SU-DHL-6 (cell line): ENCODE measurements at regions not wholly inside any gene's neighbourhood (a gene's known extent, or its start where the extent isn't known, plus 50 kb on each side); places are given as distances from the start of the nearest gene placed in this dataset.

Experiments used
- CTCF ChIP-seq: fragments of 200-600 bp; sonication (generic); IDR thresholded peaks from one replicate; pipeline ENCODE4 v1.5.1; 2017; ENCODE audit warnings: antibody characterized with exemption, mild to moderate bottlenecking, low read length, moderate library complexity; ENCODE audit not compliant: insufficient read depth, poor library complexity, severe bottlenecking
- EZH2phosphoT487 ChIP-seq: fragments of 200-600 bp; sonication (generic), shearing (Covaris generic); conservative IDR thresholded peaks from 2 replicates; pipeline ENCODE4 v1.6.1; 2018; ENCODE audit warnings: mild to moderate bottlenecking, antibody characterized with exemption, low read length, moderate library complexity, mixed read lengths

GRCh38 chr2:176614049-176614448 is 344.8 kb downstream of the MTX2 start:
- no peak for TF ChIP-seq EZH2phosphoT487
- no peak for TF ChIP-seq CTCF
